PC-3 (cell line): ENCODE measurements at regions not wholly inside any gene's neighbourhood (a gene's known extent, or its start where the extent isn't known, plus 50 kb on each side); places are given as distances from the start of the nearest gene placed in this dataset.
"Not testable (repeated sequence)": the region's sequence is repeated elsewhere in the genome, so short reads cannot be mapped to it uniquely, and the experiment has no call there.

ENCODE experiments used
- EZH2phosphoT487 ChIP-seq: fragments of 300-600 bp; sonication (generic); IDR thresholded peaks from 2 replicates; pipeline ENCODE4 v1.6.1; 2018; ENCODE audit warnings: mild to moderate bottlenecking, antibody characterized with exemption, low read length, borderline replicate concordance
- TF ChIP-seq, protein P1 (sequence below): fragments of 300-600 bp; sonication (generic); conservative IDR thresholded peaks from 2 replicates; pipeline ENCODE4 v1.5.1; 2017; ENCODE audit warnings: antibody characterized with exemption, low read depth, mild to moderate bottlenecking, low read length

DNA sequence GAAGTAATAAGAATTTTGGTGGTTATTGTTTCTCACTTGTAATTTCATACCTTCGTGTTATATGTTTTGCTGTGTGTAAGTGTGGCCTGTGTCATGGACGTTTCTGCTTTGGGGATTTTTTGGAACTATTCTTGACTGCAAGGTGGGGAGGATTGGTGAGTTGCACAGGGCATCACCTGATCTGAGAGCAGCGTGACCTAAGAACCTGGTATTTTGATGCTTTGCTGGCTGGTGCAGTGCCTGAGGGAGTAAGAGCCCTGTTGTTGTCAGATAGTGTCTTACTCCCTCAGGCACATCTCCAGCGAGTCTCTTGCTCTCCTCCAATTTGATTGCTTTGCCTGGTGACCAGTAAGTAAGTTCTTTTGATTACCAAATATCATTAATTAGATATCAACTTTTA is 158.8 kb downstream of the KBTBD2 start:
- TF ChIP-seq, protein P1, sequence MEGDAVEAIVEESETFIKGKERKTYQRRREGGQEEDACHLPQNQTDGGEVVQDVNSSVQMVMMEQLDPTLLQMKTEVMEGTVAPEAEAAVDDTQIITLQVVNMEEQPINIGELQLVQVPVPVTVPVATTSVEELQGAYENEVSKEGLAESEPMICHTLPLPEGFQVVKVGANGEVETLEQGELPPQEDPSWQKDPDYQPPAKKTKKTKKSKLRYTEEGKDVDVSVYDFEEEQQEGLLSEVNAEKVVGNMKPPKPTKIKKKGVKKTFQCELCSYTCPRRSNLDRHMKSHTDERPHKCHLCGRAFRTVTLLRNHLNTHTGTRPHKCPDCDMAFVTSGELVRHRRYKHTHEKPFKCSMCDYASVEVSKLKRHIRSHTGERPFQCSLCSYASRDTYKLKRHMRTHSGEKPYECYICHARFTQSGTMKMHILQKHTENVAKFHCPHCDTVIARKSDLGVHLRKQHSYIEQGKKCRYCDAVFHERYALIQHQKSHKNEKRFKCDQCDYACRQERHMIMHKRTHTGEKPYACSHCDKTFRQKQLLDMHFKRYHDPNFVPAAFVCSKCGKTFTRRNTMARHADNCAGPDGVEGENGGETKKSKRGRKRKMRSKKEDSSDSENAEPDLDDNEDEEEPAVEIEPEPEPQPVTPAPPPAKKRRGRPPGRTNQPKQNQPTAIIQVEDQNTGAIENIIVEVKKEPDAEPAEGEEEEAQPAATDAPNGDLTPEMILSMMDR = not testable (repeated sequence)
- not testable (repeated sequence) for TF ChIP-seq EZH2phosphoT487
